ENCODE measurements at regions not wholly inside any gene's neighbourhood (a gene's known extent, or its start where the extent isn't known, plus 50 kb on each side); places are given as distances from the start of the nearest gene placed in this dataset.

- DNase-seq (ENCODE audit: low read depth, low spot score), result no peak
- Mint-ChIP-seq H3K27ac (ENCODE audit: unreplicated experiment) (no peak overlapping the region), H3K4me1 (no peaks in the 10 kb centered on the region), H3K9me3 (no peaks in the 10 kb centered on the region), H3K27me3 (ENCODE audit: low read depth) (no peaks in the 10 kb centered on the region), H3K4me3 (no peak overlapping the region), H3K36me3 (ENCODE audit: low read depth) (no peaks in the 10 kb centered on the region)
- TF ChIP-seq, protein P1, sequence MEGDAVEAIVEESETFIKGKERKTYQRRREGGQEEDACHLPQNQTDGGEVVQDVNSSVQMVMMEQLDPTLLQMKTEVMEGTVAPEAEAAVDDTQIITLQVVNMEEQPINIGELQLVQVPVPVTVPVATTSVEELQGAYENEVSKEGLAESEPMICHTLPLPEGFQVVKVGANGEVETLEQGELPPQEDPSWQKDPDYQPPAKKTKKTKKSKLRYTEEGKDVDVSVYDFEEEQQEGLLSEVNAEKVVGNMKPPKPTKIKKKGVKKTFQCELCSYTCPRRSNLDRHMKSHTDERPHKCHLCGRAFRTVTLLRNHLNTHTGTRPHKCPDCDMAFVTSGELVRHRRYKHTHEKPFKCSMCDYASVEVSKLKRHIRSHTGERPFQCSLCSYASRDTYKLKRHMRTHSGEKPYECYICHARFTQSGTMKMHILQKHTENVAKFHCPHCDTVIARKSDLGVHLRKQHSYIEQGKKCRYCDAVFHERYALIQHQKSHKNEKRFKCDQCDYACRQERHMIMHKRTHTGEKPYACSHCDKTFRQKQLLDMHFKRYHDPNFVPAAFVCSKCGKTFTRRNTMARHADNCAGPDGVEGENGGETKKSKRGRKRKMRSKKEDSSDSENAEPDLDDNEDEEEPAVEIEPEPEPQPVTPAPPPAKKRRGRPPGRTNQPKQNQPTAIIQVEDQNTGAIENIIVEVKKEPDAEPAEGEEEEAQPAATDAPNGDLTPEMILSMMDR (conservative IDR thresholded peaks at IDR 0.05), result no peak
Measured at GRCh38 chr17:6941989-6942388, 53.9 kb upstream of the ALOX12 start.

- no peaks in the 10 kb centered on the region for H3K9me3 Mint-ChIP-seq
- peaks cover under 1% of the 10 kb centered on the region for H3K4me1 Mint-ChIP-seq
- DNase-seq (ENCODE audit: low read depth, low spot score), result no peak
- TF ChIP-seq, protein P1 (conservative IDR thresholded peaks at IDR 0.05), result no peak
- no peaks in the 10 kb centered on the region for H3K27me3 Mint-ChIP-seq (ENCODE audit: low read depth)
- H3K27ac Mint-ChIP-seq (ENCODE audit: unreplicated experiment), result no peak overlapping the region
- no peak overlapping the region for H3K4me3 Mint-ChIP-seq
- H3K36me3 Mint-ChIP-seq (ENCODE audit: low read depth), result no peaks in the 10 kb centered on the region
Measured at GRCh38 chr17:6943406-6943805, 52.4 kb upstream of the ALOX12 start.

Measured in neural crest cell (in vitro differentiated cells).